HEK293 (cell line): ENCODE measurements at regions not wholly inside any gene's neighbourhood (a gene's known extent, or its start where the extent isn't known, plus 50 kb on each side); places are given as distances from the start of the nearest gene placed in this dataset.

Experiments used
- CTCF ChIA-PET: fragments of 350-600 bp; formaldehyde crosslinking; extraction: SDS; loops from one replicate; lab custom pipeline; 2021; ENCODE audit warnings: antibody characterized with exemption; lab: Yijun Ruan, JAX
- POLR2A ChIA-PET: fragments of 300-600 bp; formaldehyde crosslinking; extraction: SDS; loops from one replicate; lab custom pipeline; 2020; ENCODE audit warnings: antibody characterized with exemption, inconsistent platforms; lab: Yijun Ruan, JAX
- H3K27ac ChIP-seq: fragments of 200-500 bp; sonication (Bioruptor generic); 2 replicates; pipeline ENCODE4 v1.5.1; 2014; ENCODE audit warnings: low read depth, low read length, control low read depth, inconsistent platforms; ENCODE audit errors: extremely low read depth
- H3K36me3 ChIP-seq, 2 experiments: fragments of 200-500 bp in 1 of 2; sonication (Bioruptor generic) in 1 of 2; 1 replicate in 1 of 2; 2 replicates in 1 of 2; pipeline ENCODE4 v1.5.1; 2014 to 2017; ENCODE audit warnings: inconsistent platforms in 2 of 2, low read length in 2 of 2; ENCODE audit not compliant: control insufficient read depth in 2 of 2, insufficient read depth in 1 of 2
- H3K4me1 ChIP-seq: fragments of 200-500 bp; sonication (Bioruptor generic); 2 replicates; pipeline ENCODE4 v1.5.1; 2014; ENCODE audit warnings: mild to moderate bottlenecking, low read length, inconsistent platforms; ENCODE audit not compliant: control insufficient read depth, insufficient read depth
- H3K4me3 ChIP-seq: 2 replicates; pipeline ENCODE4 v1.5.1; 2011; ENCODE audit warnings: low read depth, mild to moderate bottlenecking, control low read depth, low read length, moderate library complexity
- H3K9me3 ChIP-seq: fragments of 200-500 bp; sonication (Bioruptor generic); 2 replicates; pipeline ENCODE4 v1.5.1; 2014; ENCODE audit warnings: low read depth, low read length, inconsistent platforms; ENCODE audit not compliant: control insufficient read depth, insufficient read depth
- GLI2 ChIP-seq: fragments of 450-650 bp; formaldehyde crosslinking; IDR thresholded peaks from 2 replicates; pipeline ENCODE4; 2017; ENCODE audit warnings: missing biosample characterization, missing genetic modification characterization, low read depth, borderline replicate concordance
- GLI4 ChIP-seq: fragments of 450-650 bp; formaldehyde crosslinking; IDR thresholded peaks from 2 replicates; pipeline ENCODE4 v1.5.1; 2016; ENCODE audit warnings: missing biosample characterization, missing genetic modification characterization
- KLF7 ChIP-seq: fragments of 450-650 bp; formaldehyde crosslinking; IDR thresholded peaks from 2 replicates; pipeline ENCODE4 v1.5.1; 2016; ENCODE audit warnings: missing biosample characterization, missing genetic modification characterization, borderline replicate concordance
- KLF8 ChIP-seq: fragments of 450-650 bp; formaldehyde crosslinking; IDR thresholded peaks from 2 replicates; pipeline ENCODE4 v1.5.1; 2016; ENCODE audit warnings: missing biosample characterization, missing genetic modification characterization
- OSR2 ChIP-seq: fragments of 450-650 bp; formaldehyde crosslinking; IDR thresholded peaks from 2 replicates; pipeline ENCODE4 v1.5.1; 2016; ENCODE audit warnings: missing biosample characterization, missing genetic modification characterization
- ZBTB20 ChIP-seq: fragments of 450-650 bp; formaldehyde crosslinking; IDR thresholded peaks from 2 replicates; pipeline ENCODE4 v1.5.1; 2016; ENCODE audit warnings: missing biosample characterization, missing genetic modification characterization
- ZBTB48 ChIP-seq: fragments of 450-650 bp; formaldehyde crosslinking; IDR thresholded peaks from 2 replicates; pipeline ENCODE4 v1.5.1; 2016; ENCODE audit warnings: missing biosample characterization, missing genetic modification characterization
- ZIC2 ChIP-seq: fragments of 450-650 bp; formaldehyde crosslinking; IDR thresholded peaks from 2 replicates; pipeline ENCODE4 v1.5.1; 2016; ENCODE audit warnings: missing biosample characterization, missing genetic modification characterization
- ZNF121 ChIP-seq: fragments of 450-650 bp; formaldehyde crosslinking; IDR thresholded peaks from 2 replicates; pipeline ENCODE4 v1.5.1; 2016; ENCODE audit warnings: missing biosample characterization, missing genetic modification characterization
- ZNF266 ChIP-seq: fragments of 450-650 bp; formaldehyde crosslinking; IDR thresholded peaks from 2 replicates; pipeline ENCODE4 v1.5.1; 2016; ENCODE audit warnings: missing biosample characterization, missing genetic modification characterization, low read depth
- ZNF391 ChIP-seq: fragments of 450-650 bp; formaldehyde crosslinking; IDR thresholded peaks from 2 replicates; pipeline ENCODE4 v1.5.1; 2016; ENCODE audit warnings: low read depth, missing biosample characterization, missing genetic modification characterization, borderline replicate concordance
- ZNF514 ChIP-seq: fragments of 450-650 bp; formaldehyde crosslinking; IDR thresholded peaks from 2 replicates; pipeline ENCODE4 v1.5.1; 2016; ENCODE audit warnings: missing biosample characterization, missing genetic modification characterization
- ZNF664 ChIP-seq: fragments of 450-650 bp; formaldehyde crosslinking; IDR thresholded peaks from 2 replicates; pipeline ENCODE4 v1.5.1; 2016; ENCODE audit warnings: missing biosample characterization, missing genetic modification characterization
- ZNF747 ChIP-seq: fragments of 450-650 bp; formaldehyde crosslinking; IDR thresholded peaks from 2 replicates; pipeline ENCODE4 v1.5.1; 2016; ENCODE audit warnings: missing biosample characterization, missing genetic modification characterization
- ZNF777 ChIP-seq: fragments of 450-650 bp; formaldehyde crosslinking; IDR thresholded peaks from 2 replicates; pipeline ENCODE4 v1.5.1; 2017; ENCODE audit warnings: missing biosample characterization, missing genetic modification characterization, borderline replicate concordance
- TF ChIP-seq, protein P1 (sequence below): fragments of 450-650 bp; formaldehyde crosslinking; IDR thresholded peaks from 2 replicates; pipeline ENCODE4 v1.5.1; 2016; ENCODE audit warnings: missing biosample characterization, missing genetic modification characterization
- TF ChIP-seq, protein P2 (sequence below): fragments of 450-650 bp; formaldehyde crosslinking; IDR thresholded peaks from 2 replicates; pipeline ENCODE4 v1.5.1; 2016; ENCODE audit warnings: missing biosample characterization, missing genetic modification characterization
- TF ChIP-seq, protein P3 (sequence below): fragments of 450-650 bp; formaldehyde crosslinking; IDR thresholded peaks from 2 replicates; pipeline ENCODE4 v1.5.0; 2017; ENCODE audit warnings: missing biosample characterization, missing genetic modification characterization, borderline replicate concordance
- TF ChIP-seq, protein P4 (sequence below): fragments of 450-650 bp; formaldehyde crosslinking; IDR thresholded peaks from 2 replicates; pipeline ENCODE4 v1.5.1; 2016; ENCODE audit warnings: missing biosample characterization, missing genetic modification characterization
- TF ChIP-seq, protein P5 (sequence below): fragments of 450-650 bp; formaldehyde crosslinking; IDR thresholded peaks from 2 replicates; pipeline ENCODE4 v1.5.1; 2016; ENCODE audit warnings: missing biosample characterization, missing genetic modification characterization
- TF ChIP-seq, protein P6 (sequence below): fragments of 450-650 bp; formaldehyde crosslinking; conservative IDR thresholded peaks from 2 replicates; pipeline ENCODE4 v1.5.1; 2016; ENCODE audit warnings: low read depth, missing biosample characterization, missing genetic modification characterization
- TF ChIP-seq, protein P7 (sequence below): fragments of 450-650 bp; formaldehyde crosslinking; IDR thresholded peaks from 2 replicates; pipeline ENCODE4 v1.5.1; 2016; ENCODE audit warnings: missing biosample characterization, missing genetic modification characterization

DNA sequence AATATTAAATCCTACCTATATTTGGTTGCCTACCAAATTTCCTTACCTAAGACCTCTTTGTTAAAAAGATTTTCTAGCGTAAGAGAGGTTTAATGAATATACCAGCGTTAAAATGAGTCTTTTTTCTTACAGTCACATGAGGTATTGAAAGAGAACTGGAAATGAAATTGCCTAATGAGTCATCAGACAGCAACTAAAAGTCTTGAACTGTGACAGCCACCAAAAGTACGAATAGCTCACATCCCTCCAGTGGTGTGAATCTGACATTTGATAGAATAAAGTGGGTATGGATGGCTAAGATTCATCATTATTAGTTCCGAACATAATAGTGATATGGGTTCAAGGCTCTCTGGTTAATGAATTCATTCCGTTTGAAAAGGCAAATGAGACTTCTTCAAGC lies 1297.3 kb downstream of the AACS start (continued):
- TF ChIP-seq, protein P1, sequence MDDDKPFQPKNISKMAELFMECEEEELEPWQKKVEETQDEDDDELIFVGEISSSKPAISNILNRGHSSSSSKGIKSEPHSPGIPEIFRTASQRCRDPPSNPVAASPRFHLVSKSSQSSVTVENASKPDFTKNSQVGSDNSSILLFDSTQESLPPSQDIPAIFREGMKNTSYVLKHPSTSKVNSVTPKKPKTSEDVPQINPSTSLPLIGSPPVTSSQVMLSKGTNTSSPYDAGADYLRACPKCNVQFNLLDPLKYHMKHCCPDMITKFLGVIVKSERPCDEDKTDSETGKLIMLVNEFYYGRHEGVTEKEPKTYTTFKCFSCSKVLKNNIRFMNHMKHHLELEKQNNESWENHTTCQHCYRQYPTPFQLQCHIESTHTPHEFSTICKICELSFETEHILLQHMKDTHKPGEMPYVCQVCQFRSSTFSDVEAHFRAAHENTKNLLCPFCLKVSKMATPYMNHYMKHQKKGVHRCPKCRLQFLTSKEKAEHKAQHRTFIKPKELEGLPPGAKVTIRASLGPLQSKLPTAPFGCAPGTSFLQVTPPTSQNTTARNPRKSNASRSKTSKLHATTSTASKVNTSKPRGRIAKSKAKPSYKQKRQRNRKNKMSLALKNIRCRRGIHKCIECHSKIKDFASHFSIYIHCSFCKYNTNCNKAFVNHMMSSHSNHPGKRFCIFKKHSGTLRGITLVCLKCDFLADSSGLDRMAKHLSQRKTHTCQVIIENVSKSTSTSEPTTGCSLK (tag by site-specific recombination), result no peak
- no peak for TF ChIP-seq GLI4 (tag by site-specific recombination)
- TF ChIP-seq, protein P2, sequence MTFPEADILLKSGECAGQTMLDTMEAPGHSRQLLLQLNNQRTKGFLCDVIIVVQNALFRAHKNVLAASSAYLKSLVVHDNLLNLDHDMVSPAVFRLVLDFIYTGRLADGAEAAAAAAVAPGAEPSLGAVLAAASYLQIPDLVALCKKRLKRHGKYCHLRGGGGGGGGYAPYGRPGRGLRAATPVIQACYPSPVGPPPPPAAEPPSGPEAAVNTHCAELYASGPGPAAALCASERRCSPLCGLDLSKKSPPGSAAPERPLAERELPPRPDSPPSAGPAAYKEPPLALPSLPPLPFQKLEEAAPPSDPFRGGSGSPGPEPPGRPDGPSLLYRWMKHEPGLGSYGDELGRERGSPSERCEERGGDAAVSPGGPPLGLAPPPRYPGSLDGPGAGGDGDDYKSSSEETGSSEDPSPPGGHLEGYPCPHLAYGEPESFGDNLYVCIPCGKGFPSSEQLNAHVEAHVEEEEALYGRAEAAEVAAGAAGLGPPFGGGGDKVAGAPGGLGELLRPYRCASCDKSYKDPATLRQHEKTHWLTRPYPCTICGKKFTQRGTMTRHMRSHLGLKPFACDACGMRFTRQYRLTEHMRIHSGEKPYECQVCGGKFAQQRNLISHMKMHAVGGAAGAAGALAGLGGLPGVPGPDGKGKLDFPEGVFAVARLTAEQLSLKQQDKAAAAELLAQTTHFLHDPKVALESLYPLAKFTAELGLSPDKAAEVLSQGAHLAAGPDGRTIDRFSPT (tag by site-specific recombination), result no peak
- TF ChIP-seq, protein P3, sequence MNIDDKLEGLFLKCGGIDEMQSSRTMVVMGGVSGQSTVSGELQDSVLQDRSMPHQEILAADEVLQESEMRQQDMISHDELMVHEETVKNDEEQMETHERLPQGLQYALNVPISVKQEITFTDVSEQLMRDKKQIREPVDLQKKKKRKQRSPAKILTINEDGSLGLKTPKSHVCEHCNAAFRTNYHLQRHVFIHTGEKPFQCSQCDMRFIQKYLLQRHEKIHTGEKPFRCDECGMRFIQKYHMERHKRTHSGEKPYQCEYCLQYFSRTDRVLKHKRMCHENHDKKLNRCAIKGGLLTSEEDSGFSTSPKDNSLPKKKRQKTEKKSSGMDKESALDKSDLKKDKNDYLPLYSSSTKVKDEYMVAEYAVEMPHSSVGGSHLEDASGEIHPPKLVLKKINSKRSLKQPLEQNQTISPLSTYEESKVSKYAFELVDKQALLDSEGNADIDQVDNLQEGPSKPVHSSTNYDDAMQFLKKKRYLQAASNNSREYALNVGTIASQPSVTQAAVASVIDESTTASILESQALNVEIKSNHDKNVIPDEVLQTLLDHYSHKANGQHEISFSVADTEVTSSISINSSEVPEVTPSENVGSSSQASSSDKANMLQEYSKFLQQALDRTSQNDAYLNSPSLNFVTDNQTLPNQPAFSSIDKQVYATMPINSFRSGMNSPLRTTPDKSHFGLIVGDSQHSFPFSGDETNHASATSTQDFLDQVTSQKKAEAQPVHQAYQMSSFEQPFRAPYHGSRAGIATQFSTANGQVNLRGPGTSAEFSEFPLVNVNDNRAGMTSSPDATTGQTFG, result no peak
- TF ChIP-seq ZNF514, result no peak

DNA sequence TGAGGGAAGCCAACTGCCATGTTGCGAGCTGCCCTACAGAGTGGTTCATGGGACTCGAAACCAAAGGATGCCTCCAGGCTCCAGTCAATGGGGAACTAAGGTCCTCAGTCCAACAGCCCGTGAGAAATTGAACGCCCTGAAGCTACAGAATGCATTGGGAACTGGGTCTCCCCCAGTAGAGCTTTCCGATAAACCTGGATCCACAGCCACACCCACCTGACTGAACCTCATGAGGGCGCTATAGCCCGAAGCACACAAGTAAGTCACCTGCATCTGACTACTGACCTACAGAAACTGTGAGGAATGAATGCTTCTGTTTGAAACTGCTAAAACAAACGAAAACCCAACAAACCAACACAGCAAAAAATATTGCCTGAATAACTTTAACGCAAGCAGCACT lies 1297.7 kb downstream of the AACS start:
- ChIA-PET CTCF (no interaction called here), POLR2A (no interaction called here)
- Histone ChIP-seq H3K27ac (no peak overlapping the region), H3K4me1 (no peaks in the 10 kb centered on the region), H3K4me3 (no peak overlapping the region), H3K36me3 (no peaks in the 10 kb centered on the region), H3K9me3 (no peaks in the 10 kb centered on the region)
- no peak for TF ChIP-seq ZNF391 (tag by site-specific recombination)
- no peak for TF ChIP-seq ZBTB48
- TF ChIP-seq GLI2 (tag by site-specific recombination), result no peak
- TF ChIP-seq ZNF266 (tag by site-specific recombination), result no peak
- no peak for TF ChIP-seq ZBTB20 (tag by site-specific recombination)
- no peak for TF ChIP-seq KLF7
- TF ChIP-seq OSR2 (tag by site-specific recombination), result no peak
- no peak for TF ChIP-seq ZIC2 (tag by site-specific recombination)
- TF ChIP-seq, protein P4, sequence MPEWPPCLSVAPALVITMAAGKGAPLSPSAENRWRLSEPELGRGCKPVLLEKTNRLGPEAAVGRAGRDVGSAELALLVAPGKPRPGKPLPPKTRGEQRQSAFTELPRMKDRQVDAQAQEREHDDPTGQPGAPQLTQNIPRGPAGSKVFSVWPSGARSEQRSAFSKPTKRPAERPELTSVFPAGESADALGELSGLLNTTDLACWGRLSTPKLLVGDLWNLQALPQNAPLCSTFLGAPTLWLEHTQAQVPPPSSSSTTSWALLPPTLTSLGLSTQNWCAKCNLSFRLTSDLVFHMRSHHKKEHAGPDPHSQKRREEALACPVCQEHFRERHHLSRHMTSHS (tag by site-specific recombination), result no peak
- no peak for TF ChIP-seq ZNF747 (tag by site-specific recombination)
- no peak for TF ChIP-seq KLF8
- no peak for TF ChIP-seq ZNF121 (tag by site-specific recombination)
- TF ChIP-seq ZNF777 (tag by site-specific recombination), result no peak
- no peak for TF ChIP-seq ZNF664
- TF ChIP-seq, protein P5, sequence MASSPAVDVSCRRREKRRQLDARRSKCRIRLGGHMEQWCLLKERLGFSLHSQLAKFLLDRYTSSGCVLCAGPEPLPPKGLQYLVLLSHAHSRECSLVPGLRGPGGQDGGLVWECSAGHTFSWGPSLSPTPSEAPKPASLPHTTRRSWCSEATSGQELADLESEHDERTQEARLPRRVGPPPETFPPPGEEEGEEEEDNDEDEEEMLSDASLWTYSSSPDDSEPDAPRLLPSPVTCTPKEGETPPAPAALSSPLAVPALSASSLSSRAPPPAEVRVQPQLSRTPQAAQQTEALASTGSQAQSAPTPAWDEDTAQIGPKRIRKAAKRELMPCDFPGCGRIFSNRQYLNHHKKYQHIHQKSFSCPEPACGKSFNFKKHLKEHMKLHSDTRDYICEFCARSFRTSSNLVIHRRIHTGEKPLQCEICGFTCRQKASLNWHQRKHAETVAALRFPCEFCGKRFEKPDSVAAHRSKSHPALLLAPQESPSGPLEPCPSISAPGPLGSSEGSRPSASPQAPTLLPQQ (tag by site-specific recombination), result no peak
- TF ChIP-seq, protein P6, sequence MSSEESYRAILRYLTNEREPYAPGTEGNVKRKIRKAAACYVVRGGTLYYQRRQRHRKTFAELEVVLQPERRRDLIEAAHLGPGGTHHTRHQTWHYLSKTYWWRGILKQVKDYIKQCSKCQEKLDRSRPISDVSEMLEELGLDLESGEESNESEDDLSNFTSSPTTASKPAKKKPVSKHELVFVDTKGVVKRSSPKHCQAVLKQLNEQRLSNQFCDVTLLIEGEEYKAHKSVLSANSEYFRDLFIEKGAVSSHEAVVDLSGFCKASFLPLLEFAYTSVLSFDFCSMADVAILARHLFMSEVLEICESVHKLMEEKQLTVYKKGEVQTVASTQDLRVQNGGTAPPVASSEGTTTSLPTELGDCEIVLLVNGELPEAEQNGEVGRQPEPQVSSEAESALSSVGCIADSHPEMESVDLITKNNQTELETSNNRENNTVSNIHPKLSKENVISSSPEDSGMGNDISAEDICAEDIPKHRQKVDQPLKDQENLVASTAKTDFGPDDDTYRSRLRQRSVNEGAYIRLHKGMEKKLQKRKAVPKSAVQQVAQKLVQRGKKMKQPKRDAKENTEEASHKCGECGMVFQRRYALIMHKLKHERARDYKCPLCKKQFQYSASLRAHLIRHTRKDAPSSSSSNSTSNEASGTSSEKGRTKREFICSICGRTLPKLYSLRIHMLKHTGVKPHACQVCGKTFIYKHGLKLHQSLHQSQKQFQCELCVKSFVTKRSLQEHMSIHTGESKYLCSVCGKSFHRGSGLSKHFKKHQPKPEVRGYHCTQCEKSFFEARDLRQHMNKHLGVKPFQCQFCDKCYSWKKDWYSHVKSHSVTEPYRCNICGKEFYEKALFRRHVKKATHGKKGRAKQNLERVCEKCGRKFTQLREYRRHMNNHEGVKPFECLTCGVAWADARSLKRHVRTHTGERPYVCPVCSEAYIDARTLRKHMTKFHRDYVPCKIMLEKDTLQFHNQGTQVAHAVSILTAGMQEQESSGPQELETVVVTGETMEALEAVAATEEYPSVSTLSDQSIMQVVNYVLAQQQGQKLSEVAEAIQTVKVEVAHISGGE (tag by site-specific recombination), result no peak
- TF ChIP-seq, protein P7, sequence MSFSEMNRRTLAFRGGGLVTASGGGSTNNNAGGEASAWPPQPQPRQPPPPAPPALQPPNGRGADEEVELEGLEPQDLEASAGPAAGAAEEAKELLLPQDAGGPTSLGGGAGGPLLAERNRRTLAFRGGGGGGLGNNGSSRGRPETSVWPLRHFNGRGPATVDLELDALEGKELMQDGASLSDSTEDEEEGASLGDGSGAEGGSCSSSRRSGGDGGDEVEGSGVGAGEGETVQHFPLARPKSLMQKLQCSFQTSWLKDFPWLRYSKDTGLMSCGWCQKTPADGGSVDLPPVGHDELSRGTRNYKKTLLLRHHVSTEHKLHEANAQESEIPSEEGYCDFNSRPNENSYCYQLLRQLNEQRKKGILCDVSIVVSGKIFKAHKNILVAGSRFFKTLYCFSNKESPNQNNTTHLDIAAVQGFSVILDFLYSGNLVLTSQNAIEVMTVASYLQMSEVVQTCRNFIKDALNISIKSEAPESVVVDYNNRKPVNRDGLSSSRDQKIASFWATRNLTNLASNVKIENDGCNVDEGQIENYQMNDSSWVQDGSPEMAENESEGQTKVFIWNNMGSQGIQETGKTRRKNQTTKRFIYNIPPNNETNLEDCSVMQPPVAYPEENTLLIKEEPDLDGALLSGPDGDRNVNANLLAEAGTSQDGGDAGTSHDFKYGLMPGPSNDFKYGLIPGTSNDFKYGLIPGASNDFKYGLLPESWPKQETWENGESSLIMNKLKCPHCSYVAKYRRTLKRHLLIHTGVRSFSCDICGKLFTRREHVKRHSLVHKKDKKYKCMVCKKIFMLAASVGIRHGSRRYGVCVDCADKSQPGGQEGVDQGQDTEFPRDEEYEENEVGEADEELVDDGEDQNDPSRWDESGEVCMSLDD, result no peak
